GM21367 (cell line): ENCODE measurements at regions not wholly inside any gene's neighbourhood (a gene's known extent, or its start where the extent isn't known, plus 50 kb on each side); places are given as distances from the start of the nearest gene placed in this dataset.

ENCODE experiments used
- ATAC-seq: cut with Tn5 transposase; IDR thresholded peaks from one replicate; pipeline ENCODE4 v1.9.1; 2021; ENCODE audit not compliant: unreplicated experiment

DNA sequence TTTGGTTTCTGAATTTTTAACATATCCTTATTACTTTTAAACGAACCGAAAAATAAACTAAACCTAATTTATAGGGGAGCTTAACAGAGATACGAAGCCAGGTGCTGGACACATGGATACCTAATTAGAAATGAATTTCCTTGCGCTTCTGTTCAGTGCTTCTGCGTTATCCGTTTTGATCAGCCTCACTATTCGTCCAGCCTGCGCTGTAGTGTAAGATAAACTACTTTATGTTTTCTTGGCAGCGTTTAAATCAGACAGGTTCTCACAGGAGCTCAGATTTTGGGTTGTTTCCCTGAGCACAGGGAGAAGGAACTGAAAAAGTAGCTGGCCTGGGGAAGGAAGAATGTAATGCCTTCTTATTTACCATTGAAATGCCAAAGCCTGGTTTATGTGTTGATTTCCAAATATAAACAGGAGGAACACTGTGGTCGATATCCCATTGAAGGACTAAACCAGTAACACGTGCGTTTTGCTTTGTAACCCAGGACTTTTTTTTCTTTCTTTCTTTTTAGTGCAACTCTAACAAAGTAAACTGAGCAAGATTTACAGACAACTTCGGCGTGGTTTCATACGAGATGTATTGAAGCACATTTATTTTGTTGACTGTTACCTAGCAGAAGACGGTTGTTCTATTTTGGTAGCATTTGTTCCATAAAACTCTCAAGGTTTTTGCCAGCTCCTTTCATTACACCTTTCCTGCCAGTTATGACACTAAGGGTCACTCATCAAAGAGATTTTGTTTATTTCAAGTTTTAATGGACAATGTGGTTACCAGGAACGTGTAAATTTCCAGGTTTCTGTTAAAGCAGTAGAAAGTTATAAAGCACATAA is 214.8 kb upstream of the HEY2 start:
- no peak for ATAC-seq

DNA sequence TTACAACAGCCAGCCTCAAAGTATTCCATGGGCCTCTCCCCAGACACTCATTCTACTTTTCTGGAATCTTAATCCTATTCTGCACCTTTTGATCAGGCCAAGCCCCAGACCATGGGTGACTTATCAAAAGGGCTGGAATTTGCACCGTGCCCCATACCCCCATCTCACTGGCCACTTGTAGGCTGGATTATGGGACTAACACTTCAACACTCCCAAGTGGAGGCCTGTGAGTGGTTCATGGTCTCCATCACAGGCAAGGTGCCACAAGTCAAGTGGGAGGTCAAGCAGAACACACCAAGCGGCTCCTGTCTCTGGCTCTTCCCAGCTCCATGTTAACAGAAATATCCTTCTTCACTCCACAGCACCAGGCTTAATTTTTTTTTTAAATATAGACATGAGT is 212.3 kb upstream of the HEY2 start:
- no peak for ATAC-seq

DNA sequence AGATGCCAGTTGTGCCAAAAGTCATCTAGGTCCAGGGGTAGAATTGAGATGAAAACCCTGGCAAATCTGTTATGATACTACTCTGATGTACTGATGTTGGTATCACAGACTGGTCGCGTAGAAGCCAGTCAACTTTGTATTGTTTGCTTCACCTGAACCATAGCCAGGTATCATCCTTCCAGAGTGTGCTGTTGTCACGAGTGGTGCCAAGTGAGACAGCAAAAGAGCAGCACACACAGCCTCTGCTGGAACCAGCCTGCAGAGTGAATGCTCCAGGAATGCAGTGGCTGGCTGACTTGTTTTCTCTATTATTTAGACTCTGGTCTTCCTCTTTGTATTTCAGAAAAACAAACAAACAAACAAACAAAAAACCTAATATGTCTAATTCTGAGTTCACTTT is 209.5 kb upstream of the HEY2 start:
- ATAC-seq, result no peak

DNA sequence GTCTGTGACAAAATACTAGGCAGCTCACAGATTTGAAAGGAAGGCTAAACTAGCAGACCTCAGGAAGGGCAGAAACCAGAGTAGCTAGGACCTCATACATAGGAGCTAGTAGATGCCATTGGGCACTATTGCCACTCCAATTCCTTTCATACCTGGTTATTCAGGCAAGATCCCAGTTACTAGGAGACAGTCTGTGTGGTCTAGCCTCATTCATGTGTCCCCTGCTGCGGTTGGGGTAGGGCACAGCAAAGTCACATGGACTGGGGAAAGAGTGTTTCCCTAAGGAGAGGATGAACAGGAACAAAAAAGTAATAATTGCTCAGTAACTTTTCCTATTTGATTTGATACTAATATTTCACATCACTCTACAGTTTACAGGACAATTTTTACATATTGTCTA is 204.6 kb upstream of the HEY2 start:
- ATAC-seq, result no peak

DNA sequence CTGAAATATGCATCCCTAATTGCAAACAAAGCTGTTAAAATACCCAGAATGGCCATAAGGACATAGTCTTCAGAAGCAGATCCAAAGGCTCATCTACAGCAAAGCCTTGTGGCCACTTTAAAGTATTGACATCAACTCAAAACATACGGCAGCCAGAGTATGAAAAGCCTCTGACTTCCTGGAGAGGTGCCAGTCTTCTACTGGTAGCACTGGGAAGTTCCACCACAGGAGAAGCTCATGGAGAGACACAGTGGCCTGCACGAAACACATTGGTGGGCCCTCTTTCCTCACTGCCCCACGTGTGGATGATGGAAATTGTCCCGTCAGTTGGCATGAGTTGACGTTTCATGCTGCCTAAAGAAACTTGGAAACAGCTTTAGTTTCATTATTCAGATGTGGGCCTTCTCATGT is 202.6 kb upstream of the HEY2 start:
- ATAC-seq, result no peak

DNA sequence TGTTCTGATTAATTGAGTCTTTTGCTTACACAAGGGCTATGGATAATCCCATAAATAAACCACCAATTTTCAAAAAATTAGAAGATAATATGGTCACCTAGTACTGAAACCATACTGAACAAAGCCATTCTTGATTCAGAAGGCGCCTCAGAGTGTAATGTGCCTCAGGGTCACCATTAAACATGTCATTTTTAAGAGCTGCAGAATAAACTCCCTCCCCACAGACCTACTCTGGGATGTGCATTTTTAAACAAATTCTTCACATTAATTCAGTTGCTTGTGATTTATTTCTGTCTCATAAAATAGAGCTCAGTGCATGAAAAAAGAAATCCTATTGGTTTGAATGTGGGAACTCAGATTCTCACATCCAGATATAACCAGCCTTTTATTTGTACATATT is 202.1 kb upstream of the HEY2 start:
- ATAC-seq, result no peak

DNA sequence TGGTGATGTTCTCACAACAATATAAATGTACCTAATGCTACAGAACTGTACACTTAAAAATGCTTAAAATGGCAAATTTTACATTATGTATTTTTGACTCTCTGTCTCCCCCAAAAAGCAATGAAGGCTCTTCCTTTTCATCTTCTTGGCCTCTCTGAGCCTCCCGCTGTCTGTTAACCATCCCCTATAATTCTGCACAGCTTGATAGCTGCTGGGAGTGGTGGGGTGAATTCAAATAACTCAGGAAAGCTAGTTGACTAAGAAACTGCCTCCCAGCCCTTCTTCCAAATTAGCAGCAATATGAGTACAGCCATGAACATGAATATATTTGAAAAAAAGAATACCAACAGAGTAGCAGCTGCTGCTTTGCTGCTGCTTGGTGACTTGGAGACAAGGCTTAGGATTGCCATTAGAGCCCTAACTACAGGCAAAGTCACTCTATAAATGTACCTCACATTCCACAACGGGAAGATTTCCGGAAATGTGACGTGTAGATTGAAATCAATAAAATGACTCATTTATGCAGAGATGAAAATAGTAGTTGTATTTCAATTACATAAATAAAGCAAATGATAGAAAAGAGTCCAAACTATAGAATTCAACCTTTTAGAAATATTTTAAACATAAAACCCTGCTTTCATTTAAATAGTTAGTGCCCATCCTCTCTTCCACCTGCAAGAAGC is 200.1 kb upstream of the HEY2 start:
- no peak for ATAC-seq

DNA sequence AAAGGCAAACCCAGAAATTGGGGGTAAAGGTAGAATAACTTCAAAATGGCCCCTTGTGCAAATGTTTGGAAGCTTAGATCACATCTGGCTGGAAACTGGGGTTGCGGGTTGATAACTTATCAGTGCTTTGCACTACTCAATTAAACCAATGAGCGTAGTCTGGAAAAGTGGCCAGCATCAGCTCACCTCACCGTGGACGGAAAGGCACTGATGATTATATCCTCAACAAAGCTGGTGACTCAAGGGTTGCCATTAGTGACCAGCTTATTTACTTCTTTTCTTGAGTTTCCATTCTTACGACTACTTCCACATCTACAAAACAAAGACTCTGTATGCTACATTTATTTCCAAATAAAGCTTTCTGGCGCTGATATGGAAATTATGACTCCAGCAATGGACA is 198.5 kb upstream of the HEY2 start:
- ATAC-seq, result no peak

DNA sequence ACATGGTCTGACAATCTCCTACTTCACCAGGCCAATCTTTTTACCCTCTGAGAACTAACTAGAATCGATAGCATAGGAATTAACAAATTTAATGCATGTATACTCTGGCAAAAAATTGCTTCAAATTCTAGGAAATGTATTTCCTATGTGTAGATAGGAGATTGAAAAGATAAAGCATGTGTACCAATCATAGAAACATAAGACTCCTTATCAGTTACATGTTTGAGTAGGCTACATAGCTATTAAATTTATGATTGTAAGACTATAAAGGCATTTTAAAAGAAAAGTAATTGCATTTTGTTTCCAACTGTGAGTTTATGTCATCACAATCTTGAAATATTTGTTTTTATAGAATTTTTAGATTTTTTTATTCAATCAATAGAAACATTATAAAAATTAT is 196.6 kb upstream of the HEY2 start:
- ATAC-seq, result no peak

DNA sequence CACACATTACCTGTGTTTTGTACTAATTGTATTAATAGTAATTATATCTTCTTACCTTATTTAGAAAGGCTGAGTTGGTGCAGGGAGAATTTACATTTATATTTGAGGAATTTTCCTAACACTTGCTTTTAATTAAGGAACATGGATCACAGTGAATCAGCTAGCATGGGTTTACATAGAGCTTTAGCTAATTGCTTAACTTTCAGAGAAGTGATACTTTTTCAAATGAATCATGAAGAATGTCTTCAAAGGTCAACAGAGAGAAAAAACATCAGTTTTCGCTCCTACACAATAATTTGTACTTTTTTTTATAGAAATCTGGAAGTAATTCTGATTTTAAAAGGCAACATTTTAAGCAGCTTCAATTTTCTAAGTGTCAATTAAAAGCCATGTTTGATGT is 195.0 kb upstream of the HEY2 start:
- no peak for ATAC-seq

DNA sequence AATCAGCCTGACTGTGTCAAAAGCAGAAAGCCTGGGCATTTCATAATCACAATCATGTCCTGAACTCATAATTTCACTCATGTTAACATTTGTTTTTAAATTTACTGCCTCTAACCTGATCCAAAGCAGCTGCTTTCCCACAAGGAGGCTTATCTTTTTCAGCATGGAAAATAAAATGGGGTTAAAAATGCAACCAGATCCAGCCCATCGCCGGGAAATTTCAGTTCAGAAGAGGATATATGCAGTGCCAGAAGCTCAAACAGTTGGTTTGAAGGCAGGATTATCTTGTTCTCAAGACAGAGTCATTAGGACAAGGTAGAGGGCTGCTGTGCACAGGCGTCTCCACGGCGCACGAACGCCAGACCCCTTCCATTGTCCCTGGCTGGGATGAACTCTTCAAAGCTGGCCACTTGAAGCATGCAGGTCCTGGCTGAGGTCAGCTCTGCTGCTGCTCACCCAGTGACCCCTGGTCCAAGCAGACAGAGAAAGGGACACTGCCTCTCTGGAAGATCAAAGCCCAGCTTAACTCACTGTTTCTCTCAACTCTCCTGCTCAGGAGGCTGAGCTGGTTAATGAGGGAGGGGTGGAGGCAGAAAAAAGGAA is 191.1 kb upstream of the HEY2 start:
- ATAC-seq, result no peak

DNA sequence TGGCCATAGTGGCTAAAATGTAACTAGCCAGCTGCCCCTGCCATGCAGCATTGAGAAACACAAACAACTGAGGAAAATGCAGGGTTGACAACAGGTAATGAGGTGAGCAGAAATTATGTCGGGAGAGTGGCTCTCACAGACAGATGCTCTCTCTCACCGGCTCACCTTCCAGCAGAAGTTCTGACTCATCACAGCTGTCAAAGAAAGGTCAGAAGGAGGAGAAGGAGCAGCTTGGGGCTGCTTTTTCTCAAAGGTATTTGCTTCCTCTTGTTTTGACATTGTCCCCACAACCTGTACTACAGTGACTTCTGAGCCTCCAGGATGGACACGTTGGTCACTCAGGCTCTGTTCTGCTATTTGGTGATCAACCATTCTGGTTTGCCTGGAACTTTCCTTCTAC is 190.5 kb upstream of the HEY2 start:
- ATAC-seq, result no peak

DNA sequence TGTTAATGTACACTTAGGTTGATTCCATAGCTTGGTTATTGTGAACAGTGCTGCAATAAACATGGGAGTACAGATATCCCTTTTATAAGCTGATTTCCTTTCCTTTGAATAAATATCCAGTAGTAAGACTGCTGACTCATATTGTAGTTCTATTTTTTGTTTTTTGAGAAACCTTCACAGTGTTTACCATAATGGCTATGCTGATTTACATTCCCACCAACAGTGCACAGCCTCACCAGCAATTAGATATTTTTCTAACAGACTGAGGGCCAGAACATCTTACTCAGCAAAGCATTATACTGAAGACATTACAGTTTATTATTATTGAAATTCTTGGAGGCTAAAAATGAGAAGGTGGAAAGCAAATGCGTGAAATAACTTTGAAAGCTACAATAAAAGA is 187.3 kb upstream of the HEY2 start:
- ATAC-seq, result no peak

DNA sequence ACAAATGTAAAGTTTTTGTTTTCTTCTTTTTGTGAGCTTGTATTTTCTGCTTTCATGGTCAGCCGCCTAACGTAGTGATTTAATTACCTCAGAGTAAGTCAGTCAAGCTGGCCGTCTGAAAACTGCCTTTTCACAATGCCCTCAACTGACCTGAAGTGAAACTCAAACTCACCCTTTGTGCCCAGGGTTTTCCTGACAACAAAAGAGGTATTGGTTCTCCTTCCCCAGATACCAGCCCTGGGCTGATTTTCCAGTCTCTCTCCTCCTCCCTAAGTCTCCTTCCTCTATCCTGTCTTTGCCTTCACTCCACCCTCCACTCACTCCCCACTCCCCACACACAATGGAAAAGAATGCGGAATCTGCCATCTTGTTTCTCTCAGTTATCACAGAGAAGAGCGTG is 184.5 kb upstream of the HEY2 start:
- no peak for ATAC-seq

DNA sequence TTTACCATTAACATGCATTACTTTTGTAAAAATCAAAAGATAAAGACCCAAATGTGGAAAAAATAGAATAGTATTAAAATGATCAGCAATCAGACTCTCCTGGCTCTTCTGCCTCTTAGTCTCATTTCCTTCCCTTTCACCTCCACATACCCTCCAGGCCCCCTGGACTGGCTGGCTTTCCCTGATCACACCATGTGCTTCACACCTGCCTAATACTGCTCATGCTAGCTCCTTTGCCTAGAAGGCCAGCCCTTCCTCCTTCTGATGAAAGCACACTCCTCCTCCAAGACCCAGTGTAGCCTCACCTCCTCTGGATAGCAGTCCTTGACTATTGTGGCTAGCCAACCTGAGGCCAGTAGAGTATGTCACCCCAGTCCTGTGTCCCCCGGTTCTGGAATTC is 182.0 kb upstream of the HEY2 start:
- no peak for ATAC-seq

DNA sequence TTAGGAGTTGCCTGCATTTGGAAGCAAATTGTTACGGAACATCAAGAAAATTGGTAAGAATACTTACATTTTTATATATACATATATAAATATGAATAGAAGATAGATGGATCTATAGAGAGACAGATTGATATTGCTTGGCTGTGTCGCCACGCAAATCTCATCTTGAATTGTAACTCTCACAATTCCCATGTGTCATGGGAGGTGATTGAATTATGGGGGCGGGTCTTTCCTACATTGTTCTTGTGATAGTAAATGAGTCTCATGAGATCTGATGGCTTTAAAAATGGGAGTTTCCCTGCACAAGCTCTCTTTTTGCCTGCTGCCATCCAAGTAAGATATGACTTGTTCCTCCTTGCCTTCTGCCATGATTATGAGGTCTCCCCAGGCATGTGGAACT is 180.8 kb upstream of the HEY2 start:
- ATAC-seq, result no peak

DNA sequence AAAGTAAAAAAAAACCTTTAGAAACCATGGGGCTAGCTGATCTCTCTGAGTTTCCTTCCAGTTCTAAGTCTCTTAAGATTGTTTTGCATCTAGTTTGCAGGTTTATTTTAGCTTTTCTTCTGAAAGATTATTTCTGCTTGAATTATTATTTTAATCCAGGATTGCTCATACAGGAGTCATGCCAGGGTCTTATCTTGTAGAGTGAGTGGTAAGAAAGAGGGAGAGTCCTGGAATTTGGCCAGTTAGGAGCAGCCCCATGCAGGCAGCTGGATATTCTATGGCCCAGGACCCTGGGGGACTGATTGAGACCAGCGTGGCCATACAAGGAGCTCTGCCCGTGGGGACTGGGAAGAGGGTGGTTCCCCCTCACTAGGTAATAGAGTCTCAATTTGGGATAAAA is 178.9 kb upstream of the HEY2 start:
- no peak for ATAC-seq

DNA sequence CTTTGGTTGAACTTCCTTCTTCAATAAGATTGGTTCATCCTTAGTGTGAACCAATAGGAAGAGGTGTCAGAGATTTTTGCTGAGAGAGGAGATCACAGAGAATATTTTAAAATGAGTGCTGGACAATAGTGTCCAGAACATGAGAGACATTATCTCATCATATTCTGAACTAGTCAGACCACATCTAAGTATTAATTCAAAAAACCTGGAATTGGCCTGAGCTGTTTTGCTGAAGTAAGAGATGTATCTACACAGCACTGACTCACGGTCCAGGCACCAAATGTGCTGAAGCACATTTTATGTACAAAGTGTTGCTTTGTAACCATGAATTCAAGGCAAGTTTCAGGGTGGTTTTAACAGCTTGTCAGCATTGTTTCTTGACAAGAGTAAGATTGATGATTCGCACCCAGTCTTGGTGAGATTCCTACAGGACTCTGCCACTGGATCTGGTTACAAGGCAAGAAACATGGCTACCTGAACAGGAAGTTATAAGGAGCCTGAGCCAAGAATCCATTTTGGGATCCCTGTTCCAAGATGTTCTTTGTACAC is 178.2 kb upstream of the HEY2 start:
- ATAC-seq, result no peak

DNA sequence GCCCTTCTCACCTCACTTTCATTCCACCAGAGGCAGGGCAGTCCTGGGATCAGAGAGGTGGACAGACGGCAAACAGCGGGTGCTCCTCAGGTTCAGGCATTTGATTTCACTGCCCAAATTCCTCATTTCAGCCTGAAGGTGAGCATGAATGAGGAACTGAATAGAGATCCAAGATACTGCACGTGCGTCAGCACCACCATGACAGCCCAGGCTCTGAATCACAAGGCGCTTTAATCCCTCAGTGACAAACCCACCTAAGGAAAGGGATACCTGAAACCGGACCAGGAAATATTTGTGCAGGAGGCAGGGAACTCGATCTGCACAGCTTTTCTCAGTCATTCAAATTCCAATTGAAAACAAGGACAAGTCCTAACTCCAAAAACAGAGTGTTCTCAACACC is 174.8 kb upstream of the HEY2 start:
- no peak for ATAC-seq

DNA sequence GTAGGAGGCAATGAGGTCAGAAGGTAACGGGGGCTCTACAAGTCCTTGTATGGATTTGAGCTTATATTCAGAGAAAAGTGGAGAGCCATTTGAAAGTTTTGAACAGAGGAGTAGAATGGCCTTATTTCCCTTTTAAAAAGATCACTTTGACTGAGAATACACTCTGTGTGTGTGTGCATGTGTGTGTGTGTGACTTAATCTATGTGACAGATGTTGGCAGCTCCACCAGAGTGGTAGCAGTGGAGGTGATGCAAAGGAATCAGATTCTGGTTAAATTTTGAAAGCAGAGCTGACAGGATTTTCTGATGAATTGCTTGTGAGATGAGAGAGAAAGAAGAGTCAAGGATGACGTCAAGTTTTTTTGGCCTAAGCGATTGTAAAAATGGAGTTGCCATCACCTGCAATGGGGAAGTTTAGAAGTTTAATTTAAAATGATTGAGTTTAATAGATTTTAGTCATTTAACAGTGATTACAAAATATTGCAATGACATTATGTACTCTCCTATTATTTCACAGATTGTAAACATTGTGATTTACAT is 172.2 kb upstream of the HEY2 start:
- no peak for ATAC-seq

DNA sequence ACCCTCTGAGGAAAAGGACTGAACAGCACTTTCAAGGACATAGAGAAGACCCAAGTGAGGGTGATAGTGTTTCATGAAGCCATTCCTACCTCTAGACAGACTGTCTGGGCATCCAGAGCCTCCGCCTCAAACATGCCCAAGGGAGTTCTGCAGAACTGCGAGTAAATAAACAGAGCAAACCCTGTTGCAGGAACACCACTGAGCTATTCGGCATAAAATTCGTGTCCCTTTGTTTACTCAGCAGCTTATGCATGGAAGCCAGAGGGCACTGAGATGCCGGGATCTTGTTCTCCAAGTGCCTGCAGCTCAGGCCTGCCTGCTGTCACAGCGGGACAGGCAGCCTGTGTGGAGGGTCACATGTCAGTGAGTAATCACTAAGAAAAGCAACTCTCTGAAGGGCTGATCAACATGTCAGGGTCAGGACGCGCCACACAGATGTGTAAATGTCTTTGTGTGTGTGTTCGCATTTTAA is 164.9 kb upstream of the HEY2 start:
- no peak for ATAC-seq

DNA sequence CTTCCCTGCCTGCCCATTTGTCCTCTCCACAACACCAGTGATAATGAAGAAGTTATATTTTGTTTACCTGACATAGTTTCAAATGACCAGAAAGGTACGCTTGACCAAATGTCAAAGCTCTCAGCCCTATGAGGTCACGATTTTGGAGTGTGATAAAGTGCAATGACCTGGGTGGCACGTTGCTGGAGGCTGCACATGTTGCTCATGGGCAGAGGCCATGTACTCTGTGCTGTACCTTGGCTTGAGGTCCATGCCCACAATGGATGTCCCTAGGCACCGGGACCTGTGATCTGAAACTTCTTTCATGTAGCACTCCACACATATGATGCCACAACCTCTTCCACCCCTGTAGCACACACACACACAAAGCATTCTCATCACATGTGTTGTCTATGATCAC is 164.0 kb upstream of the HEY2 start:
- no peak for ATAC-seq
